ENCODE measurements at regions not wholly inside any gene's neighbourhood (a gene's known extent, or its start where the extent isn't known, plus 50 kb on each side); places are given as distances from the start of the nearest gene placed in this dataset.

- intact Hi-C loops (cut with DNase I) = no loop called here
- no peak for ATAC-seq
- DNase-seq = no peak
Observed at GRCh38 chr12:24728366-24728765, 220.5 kb downstream of the BCAT1 start.

GRCh38 chr12:24725616-24726015 is 223.3 kb downstream of the BCAT1 start:
- intact Hi-C loops (cut with DNase I) = no loop called here
- no peak for DNase-seq
- ATAC-seq = no peak

DNA sequence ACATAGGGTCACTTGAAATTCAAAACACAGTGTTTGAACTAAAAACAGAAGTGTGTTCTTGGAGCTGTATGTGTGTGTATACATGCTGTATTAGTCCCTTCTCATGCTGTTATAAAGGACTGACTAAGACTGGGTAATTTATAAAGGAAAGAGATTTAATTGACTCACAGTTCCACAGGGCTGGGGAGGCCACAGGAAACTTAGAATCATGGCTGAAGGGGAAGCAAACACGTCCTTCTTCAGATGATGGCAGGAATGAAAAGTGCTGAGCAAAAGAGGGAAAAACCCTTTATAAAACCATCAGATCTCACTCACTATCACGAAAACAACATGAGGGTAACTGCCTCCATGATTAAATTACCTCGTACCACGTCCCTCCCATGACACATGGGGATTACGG is 224.1 kb downstream of the BCAT1 start:
- DNase-seq (no peak), ATAC-seq (no peak)
- intact Hi-C loops (cut with DNase I) = no loop called here

DNA sequence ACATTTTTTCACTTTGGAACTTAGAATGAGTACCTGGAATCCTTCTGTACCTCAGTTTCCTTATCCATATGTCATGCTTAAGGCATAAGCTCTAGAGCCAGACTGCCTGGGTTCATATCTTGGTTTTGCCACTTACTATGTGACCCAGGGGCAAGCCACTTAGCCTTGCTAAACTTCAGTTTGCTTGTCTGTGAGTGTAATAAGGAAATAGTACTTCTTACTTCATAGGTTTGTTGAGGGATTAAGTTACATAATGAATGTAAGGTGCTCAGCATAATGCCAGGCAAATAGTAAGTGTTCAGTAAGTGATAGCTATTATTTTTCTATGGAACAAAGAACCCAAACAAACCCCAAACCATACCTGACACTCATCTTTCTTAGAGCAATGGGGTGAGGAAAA is 225.1 kb downstream of the BCAT1 start:
- DNase-seq = no peak
- intact Hi-C loops (cut with DNase I) = no loop called here
- no peak for ATAC-seq

DNA sequence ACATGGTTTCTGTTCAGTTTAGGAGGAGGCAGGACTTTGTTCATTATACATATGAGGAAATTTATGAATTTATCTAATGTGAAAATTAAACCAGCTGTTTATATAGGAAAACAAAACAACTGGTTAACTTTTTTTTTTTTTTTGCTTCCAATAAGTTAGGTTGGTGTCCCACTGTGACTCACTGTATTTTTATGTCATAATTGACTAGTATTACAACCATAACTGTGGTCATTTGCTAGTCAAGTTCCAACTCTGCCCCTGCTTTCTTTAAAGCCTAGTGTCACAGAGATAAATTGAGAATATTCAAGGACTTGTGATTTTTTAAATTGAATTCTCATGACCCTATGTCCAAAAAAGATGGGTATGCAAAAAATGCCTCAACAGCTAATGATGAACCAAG is 227.7 kb downstream of the BCAT1 start:
- DNase-seq (no peak), ATAC-seq (no peak)

DNA sequence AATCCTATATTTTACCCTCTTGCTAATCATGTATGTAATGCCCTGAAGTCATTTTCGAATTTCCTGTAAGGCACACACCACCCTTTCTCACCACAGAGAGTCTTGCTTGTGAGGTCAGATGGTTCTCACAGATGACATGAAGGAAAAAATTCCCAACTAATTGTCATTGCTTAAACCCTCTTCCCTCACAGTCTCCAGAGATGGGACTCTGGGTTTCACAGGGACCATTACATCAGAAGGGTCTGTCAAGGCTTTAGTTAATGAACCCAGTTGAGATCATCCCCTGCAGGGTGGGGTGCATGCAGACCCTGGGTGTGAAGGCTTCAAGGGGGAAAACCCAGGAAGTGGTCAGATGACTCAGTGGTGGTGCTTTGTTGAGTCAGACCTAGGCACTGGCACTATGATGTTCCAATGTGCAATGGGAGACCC is 229.6 kb downstream of the BCAT1 start:
- ATAC-seq (no peak), DNase-seq (no peak)
- intact Hi-C loops (cut with DNase I) = no loop called here

More for the DNA sequence above, 227.7 kb downstream of the BCAT1 start:
- intact Hi-C loops (cut with DNase I) = no loop called here

DNA sequence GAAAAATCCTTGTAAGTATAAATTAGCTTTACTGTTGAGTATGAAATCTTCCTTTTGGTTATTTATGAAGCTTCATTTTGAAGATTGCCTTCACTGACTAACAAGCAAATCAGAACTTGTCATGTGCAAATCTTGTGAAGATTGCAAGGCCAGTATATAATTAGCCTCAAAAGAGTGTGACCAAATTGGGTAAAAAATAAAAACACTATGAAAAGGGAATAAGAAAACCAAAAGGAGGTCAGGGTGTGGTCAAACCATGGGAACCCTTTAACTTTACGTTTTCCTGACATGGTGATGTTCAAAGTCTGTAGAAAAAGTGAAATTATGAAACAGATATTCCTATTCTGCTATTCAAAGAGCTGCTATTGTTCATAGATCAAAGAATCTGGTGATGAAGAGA is 230.3 kb downstream of the BCAT1 start:
- DNase-seq (no peak), ATAC-seq (no peak)
- intact Hi-C loops (cut with DNase I) = no loop called here

- ATAC-seq (no peak), DNase-seq (no peak)
- intact Hi-C loops (cut with DNase I) = no loop called here
Observed at GRCh38 chr12:24714237-24714636, 234.7 kb downstream of the BCAT1 start.

DNA sequence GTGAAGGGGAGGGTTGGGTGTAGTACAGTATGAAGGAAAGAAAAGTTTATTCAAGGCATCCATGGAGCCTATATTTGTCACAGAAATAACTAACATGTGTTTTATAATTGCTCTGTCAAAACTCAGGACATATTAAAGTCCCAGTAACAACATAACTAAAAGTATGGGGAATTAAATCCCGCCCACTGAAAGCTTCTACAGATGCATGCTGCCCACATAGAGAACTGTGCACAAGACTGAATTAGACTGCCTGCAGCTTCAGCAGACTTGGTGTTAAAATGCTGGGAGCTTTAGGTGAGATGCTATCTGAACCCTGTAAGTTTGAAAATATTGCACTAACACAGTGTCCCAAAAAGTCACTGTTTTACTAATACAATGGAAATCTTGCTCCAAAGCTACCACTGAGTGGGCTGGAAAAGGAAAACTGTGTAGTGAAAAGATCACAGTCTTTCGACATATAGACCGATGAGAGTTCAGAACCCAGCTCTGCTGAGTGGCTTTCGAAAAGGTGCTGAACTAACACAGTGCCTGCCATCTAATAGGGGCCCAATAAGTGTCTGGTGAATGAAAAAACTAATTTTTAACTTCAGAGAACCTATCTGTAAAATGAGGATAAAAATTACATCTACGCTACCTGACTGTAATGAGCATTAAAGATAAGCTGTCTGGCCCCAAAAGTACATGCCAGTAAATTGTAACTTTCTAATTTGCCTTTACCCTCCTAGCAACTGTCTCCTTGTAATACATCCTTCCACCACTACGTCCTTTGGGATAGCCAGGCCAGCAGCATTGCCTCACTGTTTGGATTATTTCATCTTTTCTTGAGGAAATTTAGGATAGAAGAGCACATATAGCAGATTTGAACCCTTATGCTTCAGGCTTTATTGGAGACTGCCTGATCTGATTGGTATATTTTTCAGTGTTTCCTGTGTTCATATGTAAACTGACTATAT is 237.6 kb downstream of the BCAT1 start:
- intact Hi-C loops (cut with DNase I) = no loop called here
- DNase-seq (no peak), ATAC-seq (no peak)

DNA sequence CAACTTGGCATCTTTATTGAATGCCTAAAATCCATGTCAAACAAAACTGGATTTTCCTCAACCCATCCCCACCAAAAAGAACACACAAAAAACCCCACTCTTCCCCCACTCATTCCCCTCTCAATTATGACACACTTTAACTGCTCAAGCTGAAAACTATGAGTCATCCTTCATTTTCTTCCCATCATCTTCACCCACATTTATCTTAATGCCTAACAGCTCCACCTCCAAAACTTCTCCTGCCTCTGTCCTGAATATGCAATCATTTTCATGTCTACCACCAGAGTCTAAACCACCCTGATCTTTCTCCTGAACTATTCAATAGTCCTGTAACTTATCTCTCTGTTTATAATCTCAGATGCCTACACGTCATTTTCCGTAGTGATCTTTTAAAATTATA is 239.7 kb downstream of the BCAT1 start:
- peak in 1 of 2 donors; percentile 81 for ATAC-seq

GRCh38 chr12:24708718-24709117 is 240.2 kb downstream of the BCAT1 start:
- ATAC-seq = peak in 1 of 2 donors; percentile 45
- intact Hi-C loops (cut with DNase I) = no loop called here
- no peak for DNase-seq

More for the DNA sequence above, 239.7 kb downstream of the BCAT1 start:
- DNase-seq = no peak
- intact Hi-C loops (cut with DNase I) = no loop called here

DNA sequence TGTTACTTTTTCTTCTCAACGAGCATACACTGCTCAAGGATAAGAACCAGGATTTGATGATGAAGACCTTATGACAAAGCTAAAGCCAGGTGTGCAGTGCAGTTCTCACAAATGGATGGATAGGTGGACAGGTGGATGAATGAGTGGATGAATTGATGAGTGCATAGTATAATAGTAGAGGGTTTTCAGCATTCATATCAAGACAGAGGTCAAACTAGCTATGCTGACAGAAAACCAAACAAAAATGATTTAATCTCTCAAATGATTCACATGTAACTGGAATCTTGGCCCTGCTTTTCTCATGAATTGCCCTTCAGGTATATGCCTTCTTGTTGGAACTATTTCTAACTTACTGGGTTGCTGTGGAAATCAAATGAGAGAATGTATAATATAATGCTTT is 240.9 kb downstream of the BCAT1 start:
- DNase-seq (no peak), ATAC-seq (no peak)
- intact Hi-C loops (cut with DNase I) = no loop called here

GRCh38 chr12:24707334-24707733 is 241.6 kb downstream of the BCAT1 start:
- DNase-seq = no peak
- ATAC-seq = no peak
- intact Hi-C loops (cut with DNase I) = no loop called here

GRCh38 chr12:24705741-24706358 is 243.1 kb downstream of the BCAT1 start:
- no peak for DNase-seq
- intact Hi-C loops (cut with DNase I) = no loop called here
- peak in 1 of 2 donors; percentile 41 for ATAC-seq

DNA sequence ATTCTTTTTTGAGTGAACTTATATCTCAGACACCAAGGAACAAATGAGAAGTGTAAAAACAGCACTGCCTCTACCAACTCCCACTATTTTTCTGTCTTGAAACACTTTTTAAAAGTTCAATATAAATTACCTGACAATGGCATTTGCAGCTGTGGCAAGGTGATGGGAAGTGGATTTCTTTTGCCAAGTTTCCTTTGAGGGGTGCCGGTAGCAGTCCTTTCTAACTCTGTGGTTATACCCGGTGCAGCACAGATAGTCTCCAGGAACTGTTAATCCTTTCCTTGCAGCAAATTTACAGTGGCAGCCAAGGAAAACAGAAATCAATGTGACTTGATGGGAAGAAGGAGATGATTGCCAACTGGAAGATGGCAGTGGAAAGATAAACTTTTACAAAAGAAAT is 243.7 kb downstream of the BCAT1 start:
- ATAC-seq (no peak), DNase-seq (no peak)
- intact Hi-C loops (cut with DNase I) = no loop called here

GRCh38 chr12:24701343-24701742 is 247.6 kb downstream of the BCAT1 start:
- intact Hi-C loops (cut with DNase I) = no loop called here

GRCh38 chr12:24698972-24699371 is 249.9 kb downstream of the BCAT1 start:
- intact Hi-C loops (cut with DNase I) = no loop called here
- ATAC-seq = no peak
- DNase-seq = no peak

More at GRCh38 chr12:24701343-24701742, 247.6 kb downstream of the BCAT1 start:
- no peak for ATAC-seq
- DNase-seq = no peak

GRCh38 chr12:24697769-24698168 is 251.1 kb downstream of the BCAT1 start:
- intact Hi-C loops (cut with DNase I) = no loop called here
- DNase-seq (no peak), ATAC-seq (no peak)

DNA sequence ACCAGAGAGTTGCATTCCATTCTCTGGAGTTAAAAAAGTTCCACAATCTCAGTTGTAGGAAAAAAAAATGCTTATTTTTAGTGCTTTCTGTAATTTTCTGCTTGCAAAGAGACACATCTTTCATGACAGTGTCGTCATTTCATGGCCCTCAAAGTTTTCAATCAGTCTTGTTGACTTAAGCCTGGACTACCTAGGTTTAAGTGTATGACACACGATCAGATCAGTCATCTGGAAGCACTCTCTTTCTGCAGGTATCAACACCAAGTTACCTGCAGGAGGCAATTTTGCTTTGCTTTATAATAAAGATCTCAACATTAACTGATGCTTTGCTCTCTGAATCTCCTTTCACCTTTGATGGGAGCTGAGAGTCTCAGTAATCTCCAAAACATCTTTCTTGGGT is 251.6 kb downstream of the BCAT1 start:
- no peak for ATAC-seq
- intact Hi-C loops (cut with DNase I) = no loop called here

GRCh38 chr12:24696800-24697199 is 252.1 kb downstream of the BCAT1 start:
- ATAC-seq = no peak
- intact Hi-C loops (cut with DNase I) = no loop called here
- no peak for DNase-seq

More for the DNA sequence above, 251.6 kb downstream of the BCAT1 start:
- DNase-seq = no peak
